GM19397 (cell line): ENCODE measurements at regions not wholly inside any gene's neighbourhood (a gene's known extent, or its start where the extent isn't known, plus 50 kb on each side); places are given as distances from the start of the nearest gene placed in this dataset.
A peak's percentile ranks its signal among the peaks of the same experiment; 100 is the strongest.
"Not testable (repeated sequence)": the region's sequence is repeated elsewhere in the genome, so short reads cannot be mapped to it uniquely, and the experiment has no call there.

Experiments
- ATAC-seq: cut with Tn5 transposase; IDR thresholded peaks from one replicate; pipeline ENCODE4 v1.9.1; 2021; ENCODE audit warnings: mild to moderate bottlenecking, moderate library complexity; ENCODE audit not compliant: unreplicated experiment

DNA sequence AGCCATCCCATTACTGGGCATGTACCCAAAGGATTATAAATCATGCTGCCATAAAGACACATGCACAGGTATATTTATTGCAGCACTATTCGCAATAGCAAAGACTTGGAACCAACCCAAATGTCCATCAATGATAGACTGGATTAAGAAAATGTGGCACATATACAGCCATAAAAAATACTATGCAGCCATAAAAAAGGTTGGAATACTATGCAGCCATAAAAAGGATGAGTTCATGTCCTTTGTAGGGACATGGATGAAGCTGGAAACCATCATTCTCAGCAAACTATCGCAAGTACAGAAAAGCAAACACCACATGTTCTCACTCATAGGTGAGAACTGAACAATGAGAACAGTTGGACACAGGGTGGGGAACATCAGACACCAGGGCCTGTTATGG is 151.5 kb downstream of the PLK2 start:
- ATAC-seq = not testable (repeated sequence)

DNA sequence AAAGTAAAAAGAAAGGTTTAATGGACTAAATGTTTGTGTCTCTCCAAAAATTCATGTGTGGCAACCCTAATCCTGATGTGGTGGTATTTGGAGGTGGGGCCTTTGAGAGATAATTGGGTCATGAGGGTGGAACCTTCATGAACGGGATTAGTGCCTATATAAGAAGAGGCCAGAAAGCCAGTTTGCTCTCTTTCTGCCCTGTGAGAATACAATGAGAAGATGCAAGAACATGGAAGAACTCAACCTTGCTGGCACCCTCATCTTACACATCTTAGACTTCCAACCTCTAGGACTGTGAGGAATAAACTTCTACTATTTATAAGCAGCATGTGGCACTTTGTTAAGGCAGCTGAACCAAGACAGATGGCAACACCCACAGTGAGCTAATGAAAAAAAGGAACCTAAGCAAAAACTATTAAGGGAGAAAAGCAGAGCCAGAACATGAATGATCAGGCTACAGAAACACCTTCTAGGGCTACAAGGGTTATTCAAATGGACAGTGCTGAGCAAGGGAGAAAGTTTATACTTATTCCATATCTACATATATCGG is 159.5 kb downstream of the PLK2 start:
- no peak for ATAC-seq

DNA sequence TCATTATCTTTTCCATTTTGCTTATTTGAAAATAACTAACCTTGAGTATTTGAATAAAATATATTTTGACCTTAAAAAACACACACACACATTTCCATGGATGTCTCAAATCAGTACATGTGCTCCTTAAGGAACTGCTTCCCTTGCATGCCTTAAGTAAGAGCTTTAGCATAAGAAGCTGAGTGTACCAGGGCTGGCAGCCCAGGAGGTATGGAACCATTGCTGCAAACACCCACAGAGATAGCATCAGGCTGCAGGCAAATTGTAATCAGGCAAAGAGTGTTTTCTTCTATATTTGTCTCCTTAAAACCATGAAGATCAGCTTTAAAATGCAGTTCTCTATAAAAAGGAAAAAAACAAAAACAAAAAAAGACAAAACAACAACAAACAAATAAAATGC is 160.6 kb downstream of the PLK2 start:
- no peak for ATAC-seq

DNA sequence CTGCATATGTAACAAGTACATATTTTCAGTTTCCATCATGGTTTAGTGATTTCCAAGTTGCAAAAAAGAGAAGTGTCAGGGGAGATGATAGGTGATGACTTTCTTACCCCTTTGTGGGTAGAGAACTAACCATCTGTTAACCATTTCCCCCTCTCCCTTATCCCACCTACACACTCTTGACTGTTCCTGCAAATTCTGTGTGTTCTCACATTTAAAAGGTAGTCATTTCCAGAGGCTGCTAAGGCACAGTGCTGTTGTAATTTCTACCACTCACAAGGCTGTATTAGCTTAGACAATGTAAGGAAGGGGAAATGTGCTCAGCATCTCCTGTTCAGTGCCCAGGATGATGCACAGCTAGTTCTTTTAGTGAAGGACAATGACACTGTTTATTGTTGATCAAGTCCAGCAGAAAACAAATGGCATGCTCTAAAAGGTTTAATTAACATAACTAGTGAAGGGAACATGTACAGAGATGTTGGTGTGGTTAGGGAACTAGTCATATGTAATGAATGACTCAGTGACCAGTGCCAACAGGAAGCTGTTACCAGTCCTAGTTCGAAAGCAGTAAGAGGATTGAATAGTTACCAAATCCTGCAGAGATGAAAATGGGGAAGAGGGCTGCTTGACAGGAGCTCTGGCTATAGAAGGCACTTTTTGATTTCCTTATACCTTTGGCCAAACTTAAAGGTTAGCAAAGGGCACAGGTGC is 165.1 kb downstream of the PLK2 start:
- ATAC-seq = peak; percentile 58

DNA sequence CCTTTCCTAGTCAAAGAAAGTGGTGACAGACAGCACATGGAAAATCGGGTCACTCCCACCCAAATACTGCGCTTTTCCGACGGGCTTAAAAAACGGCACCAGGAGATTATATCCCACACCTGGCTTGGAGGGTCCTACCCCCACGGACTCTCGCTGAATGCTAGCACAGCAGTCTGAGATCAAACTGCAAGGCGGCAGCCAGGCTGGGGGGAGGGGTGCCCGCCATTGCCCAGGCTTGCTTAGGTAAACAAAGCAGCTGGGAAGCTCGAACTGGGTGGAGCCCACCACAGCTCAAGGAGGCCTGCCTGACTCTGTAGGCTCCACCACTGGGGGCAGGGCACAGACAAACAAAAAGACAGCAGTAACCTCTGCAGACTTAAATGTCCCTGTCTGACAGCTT is 171.6 kb downstream of the PLK2 start:
- not testable (repeated sequence) for ATAC-seq

DNA sequence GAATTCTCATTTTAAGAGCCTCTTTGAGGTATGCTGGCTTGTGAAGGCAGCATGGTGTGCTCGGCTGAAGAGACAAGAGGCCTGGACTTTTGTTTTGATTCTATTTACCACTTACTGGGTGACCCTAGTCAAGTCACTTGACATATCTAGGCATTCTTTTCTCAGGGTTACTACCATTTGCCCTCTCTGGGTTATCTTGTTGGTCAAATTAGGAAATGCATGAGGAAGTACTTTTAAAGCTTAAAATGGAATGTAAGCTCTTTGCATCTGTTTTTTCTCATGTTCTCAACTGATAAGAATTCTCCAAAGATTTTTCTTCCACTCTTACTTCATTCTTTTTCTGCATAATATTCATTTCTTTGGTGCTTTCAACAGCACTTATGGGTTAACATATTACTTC is 173.1 kb downstream of the PLK2 start:
- ATAC-seq = no peak

DNA sequence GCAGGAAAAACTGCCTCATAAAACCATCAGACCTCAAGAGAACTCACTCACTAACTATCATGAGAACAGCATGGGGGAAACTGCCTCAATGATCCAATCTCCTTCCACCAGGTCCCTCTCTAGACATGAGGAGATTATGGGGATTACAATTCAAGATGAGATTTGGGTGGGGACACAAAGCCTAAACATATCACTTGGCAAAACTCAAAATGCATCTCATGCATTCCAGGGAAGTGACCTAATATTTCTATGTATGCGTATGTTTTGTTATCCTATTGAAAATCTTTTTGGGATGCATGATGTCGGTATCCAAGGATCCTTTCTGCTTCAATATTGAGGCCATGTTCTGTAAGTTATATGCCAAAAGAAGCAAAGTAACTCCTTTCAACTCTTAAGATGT is 174.0 kb downstream of the PLK2 start:
- ATAC-seq = no peak

DNA sequence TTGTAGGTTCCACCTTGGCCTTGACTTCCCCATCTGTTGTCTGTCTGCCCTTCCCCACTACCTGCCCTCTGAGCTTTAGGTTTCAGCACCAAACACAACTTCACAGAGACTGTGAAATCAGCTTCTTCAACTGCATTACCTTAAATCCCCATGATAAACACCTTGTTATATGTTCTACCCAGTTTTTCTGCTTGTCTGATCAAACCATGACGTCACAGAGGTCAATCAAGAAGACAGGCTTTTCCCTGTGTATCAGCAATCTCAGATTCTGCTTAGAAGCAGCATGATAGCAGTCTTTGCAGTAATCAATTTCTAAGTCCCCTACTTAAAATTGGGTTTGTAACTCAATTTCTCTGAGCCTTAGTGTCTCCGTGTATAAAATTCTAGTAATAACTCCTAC is 175.0 kb downstream of the PLK2 start:
- ATAC-seq = no peak

DNA sequence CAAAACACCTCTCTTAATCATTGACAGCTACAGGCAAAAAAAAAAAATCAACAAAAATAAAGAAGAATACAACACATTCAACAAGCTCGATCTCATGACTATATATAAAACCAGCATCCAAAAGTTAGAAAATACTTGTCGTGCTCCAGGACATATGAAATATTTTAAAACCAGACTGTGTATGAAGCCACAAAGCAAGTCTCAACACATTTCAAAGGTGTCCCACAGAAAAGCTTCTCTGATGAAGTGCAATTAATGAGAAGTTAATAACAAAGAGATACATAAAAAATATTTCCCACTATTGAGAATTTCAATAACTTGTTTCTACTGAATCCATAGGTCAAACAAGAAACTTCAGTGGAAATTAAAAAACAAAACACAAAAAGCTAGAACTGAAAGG is 178.7 kb downstream of the PLK2 start:
- ATAC-seq = no peak

DNA sequence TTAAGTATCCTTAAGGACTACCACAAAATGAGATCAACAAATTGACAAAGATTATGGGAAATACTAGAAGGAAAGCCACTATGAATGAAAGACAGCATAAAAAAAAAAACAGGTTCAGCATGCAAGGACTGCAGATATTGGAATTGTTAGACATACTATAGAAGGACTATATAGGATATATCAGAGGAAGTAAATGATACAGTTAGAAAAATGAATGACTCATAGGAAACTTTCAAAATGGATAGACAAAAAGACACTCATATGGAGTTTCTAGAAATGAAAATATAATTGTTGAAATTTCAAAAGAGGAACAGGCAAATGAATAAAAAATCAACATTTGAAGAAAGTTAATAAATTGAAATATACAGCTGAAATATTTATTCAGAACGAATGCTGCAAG is 180.6 kb downstream of the PLK2 start:
- no peak for ATAC-seq

DNA sequence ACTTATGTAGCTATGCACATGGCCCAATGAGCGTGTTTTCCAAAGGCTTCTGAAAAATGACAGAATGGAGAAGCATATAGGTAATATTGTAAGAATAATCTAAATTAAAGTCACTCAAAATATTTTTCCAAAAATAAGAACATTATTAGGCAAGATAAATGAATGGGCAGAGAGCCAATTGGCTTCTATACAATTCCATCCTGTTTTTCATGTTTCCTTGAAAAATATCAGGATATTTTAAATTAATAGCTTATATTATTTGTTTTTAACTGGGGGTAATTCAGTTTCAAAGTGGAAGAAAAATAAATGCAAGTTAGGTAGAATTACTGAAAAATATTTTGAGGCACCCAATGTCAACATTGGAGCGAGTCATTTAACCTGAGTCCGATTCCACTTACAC is 183.5 kb downstream of the PLK2 start:
- ATAC-seq = no peak

DNA sequence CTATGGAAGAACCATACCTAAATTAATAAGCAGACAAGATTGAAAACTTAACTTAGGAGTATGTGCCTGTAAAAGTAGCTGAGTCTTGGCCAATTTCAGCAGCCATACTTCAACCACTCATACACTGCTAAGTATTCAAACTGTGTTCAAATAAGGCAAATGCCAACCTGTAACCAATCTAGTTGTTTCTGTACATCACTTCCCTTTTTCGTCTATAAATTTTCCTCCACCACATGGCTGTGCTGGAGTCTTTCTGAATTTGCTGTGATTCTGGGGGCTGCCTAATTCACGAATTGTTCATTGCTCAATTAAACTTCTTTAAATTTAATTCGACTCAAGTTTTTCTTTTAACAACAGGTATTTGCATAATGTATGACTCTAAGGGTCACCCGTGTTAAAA is 184.4 kb downstream of the PLK2 start:
- no peak for ATAC-seq

DNA sequence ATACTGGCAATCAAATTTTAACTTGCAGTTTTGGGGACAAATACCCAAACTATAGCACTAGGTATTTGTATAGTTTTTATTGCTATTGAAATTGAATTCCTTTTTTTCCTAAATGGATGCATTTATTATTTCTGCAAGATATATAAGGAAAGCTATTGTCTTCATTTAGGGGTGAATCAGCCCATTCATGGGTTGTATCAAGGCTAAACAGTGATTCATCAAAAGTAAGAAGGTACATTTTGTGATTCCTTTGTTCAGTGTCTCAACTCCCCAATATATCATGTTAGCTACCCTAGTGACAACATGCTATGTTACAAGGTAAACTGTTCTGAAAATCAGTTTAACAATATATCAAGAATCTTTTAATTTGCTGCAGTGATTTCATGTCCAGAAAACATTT is 185.7 kb downstream of the PLK2 start:
- ATAC-seq = no peak

DNA sequence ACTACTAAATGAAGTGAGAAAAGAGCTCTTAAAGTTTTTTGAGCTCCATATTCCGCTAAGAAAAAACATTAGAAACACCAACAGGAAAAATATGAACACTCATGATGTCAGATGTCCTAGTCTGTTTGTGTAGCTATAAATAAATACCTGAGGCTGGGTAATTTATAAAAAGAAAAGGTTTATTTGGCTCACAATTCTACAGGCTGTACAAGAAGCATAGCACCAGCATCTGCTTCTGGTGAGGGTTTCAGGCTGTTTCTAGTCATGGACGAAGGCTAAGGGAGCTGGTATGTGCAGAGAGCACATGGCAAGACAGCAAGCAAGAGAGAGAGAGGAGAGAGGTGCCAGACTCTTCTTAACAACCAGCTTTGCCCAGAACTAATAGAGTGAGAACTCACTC is 186.2 kb downstream of the PLK2 start:
- ATAC-seq = no peak

DNA sequence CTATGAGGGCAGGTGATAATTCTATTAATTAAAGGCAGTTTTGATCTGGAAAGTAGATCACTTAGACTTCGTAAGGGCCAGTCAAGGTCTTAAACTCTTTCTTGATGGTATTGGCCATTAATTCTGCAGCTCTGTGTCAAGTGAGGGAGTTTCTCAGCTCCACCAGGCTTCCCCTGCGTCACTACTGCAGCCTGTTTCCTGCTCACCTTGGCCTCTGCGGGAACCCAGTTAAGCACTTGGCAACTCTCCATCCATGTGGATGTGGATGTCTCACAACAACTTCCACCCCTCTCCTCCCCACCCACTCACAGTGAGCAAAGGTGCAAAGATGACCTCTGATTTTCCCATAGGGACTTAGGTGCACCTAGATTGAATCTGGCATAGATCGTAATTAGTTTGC is 191.6 kb downstream of the PLK2 start:
- no peak for ATAC-seq

DNA sequence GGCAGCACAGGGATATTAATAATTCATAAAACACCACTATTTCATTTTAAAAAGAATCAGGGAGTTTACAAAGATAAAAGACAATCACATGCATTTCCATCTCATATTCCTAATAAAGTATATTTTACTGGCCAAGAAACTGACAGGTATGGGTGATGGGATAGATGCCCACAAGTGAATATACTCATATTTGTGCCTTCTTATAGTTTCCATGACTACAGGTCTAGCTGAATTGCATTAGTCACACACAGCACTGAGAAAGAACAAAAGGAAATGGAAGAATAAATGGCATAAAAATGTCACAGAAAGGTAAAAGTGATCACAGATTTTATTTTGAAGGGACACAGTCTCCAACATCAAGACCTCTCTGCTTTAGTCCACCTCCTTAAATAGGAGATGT is 193.5 kb downstream of the PLK2 start:
- ATAC-seq = no peak

DNA sequence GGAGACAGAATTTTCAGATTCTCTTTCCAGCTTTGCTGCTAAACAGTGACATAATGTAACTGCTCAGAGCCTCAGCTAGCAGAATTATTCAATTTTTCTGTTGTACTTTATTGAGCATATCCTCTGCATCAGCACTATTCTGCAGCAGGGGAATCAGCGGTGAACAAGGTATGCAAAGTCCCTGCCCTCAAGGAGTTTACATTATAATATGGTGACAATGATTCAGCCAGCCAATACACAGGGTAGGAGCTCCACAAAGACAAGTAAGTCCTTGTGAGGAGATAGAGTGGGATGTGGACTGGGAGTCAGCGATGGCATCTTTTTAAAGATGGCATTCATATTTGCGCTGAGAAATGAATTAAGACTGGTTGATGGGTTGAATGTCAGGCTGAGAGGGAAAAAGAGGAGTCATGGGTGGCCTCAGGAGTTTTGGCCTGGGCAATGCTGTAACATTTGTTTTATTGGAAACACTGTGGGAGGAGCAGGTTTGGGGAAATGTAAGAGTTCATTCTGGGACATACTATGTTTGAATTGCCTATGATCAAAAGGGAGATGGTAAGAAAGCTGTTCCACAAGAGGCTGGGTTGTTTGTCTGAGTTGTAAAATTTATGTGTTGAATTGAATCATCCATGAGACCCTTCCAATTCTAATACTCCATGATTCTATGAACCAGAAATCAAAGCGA is 194.5 kb downstream of the PLK2 start:
- ATAC-seq = no peak

DNA sequence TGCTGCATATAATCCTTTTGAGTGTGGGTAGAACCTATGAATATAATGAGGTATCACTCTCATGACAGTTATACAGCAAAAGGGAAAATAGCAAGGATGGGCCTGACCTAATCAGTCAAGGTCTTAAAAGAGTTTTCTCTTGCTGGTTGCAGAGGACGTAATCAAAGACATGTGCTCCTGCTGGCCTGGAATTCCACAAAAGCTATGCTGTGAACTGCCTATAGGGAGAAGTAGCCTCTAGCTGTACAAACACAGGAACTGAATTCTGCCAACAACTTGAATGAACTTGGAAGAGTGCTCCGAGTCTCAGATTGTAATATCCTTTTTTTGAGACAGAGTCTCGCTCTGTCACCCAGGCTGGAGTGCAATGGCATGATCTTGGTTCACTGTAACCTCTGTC is 195.6 kb downstream of the PLK2 start:
- no peak for ATAC-seq

DNA sequence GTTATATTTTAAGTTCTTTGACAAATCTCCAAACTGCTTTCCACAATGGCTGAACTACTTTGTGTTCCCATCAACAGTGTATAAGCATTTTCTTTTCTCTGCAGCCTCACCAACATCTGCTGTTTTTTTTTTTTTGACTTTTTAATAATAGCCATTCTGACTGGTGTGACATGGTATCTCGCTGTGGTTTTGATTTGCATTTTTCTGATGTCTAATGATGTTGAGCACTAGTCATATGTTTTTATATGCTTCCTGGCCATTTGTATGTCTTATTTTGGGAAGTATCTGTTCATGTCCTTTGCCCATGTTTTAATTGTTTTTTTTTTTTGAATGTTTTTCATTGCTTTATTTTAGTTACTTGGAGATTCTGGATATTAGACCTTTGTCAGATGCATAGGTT is 196.6 kb downstream of the PLK2 start:
- no peak for ATAC-seq

DNA sequence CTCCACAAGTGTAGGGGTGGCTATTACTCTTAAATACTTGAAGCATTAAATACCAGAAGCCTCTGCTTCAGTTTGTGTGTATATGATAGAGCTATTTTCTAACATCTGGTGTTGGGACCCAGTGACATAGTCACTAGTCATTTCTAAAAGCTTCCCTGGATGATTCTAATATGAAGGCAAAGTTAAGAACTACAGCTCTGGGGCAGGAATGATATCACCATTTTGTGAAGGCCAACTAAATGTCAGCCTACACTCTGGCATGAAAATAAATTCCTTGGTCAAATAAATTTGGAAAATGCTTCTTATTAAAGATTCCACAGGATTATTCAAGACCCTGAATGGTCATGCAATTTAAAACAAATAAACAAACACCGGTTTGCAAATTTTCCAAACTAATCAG is 197.7 kb downstream of the PLK2 start:
- ATAC-seq = no peak

DNA sequence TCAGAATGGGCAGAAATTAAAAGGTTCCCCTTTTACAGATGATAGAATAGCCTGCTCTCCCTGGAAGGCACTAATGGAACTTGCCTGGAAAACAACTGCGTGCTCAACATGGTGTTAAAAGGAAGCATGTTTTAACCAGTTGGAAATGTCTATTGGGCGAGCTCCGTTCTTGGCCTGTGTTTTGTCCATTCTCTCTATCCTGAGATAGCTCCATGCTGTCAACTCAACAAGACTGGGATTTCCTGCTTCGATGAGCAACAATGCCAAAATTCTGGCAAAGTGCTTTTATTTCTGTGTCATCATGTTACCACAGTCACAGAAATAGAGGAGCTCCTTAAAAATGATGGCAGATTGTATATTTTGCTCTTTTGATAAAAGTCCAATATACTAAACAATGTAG is 198.3 kb downstream of the PLK2 start:
- ATAC-seq = no peak

DNA sequence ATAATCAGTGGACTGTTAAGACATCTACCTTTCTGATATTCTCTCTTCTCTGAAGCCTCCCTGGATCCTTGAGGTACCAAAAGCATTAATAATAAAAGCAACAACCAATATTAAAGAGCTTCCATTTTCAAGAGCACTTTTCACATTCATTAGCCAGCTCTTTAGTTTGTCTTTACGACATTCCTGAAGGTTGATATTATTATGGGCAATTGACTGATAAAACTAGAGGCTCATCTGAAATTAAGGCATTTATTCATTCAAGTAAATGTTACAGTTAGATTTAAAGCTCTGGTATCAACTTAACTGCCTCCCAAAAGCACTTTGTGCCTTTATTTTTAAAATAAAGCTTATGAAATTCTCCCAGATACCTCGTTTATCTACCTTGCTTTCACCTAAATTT is 199.6 kb downstream of the PLK2 start:
- no peak for ATAC-seq
